Subcutaneous abdominal adipose tissue (tissue), 5 donors: ENCODE measurements at regions not wholly inside any gene's neighbourhood (a gene's known extent, or its start where the extent isn't known, plus 50 kb on each side); places are given as distances from the start of the nearest gene placed in this dataset.

ENCODE experiments used
- H3K27ac ChIP-seq: one replicate; pipeline ENCODE4 v1.7.0; 2013; ENCODE audit warnings: low read depth, mild to moderate bottlenecking, inconsistent platforms, low read length, moderate library complexity
- H3K27me3 ChIP-seq, 5 donors: one replicate each; pipeline ENCODE4 v1.7.0; 2013; ENCODE audit warnings: low read length in 5 of 5, inconsistent platforms in 1 of 5; ENCODE audit not compliant: control insufficient read depth in 5 of 5, insufficient read depth in 4 of 5
- H3K36me3 ChIP-seq, 5 donors: one replicate each; pipeline ENCODE4 v1.7.0; 2013; ENCODE audit warnings: low read length in 5 of 5; ENCODE audit not compliant: control insufficient read depth in 5 of 5, insufficient read depth in 5 of 5
- H3K4me1 ChIP-seq, 5 donors: one replicate each; pipeline ENCODE4 v1.7.0; 2013; ENCODE audit warnings: low read length in 5 of 5, mild to moderate bottlenecking in 3 of 5, moderate library complexity in 1 of 5; ENCODE audit not compliant: control insufficient read depth in 5 of 5, insufficient read depth in 5 of 5
- H3K4me3 ChIP-seq, 5 donors: one replicate each; pipeline ENCODE4 v1.7.0; 2013; ENCODE audit warnings: low read length in 5 of 5, low read depth in 1 of 5
- H3K9ac ChIP-seq, 5 donors: one replicate each; pipeline ENCODE4 v1.7.0; 2013; ENCODE audit warnings: low read length in 5 of 5, mild to moderate bottlenecking in 4 of 5, moderate library complexity in 3 of 5
- H3K9me3 ChIP-seq, 5 donors: one replicate each; pipeline ENCODE4 v1.7.0; 2013; ENCODE audit warnings: low read length in 5 of 5; ENCODE audit not compliant: control insufficient read depth in 5 of 5
- donor health status: healthy.
- donor health status: healthy.
- donor health status: healthy.
- donor health status: healthy.
- donor health status: healthy.

- H3K36me3 ChIP-seq: no peaks in the 10 kb centered on the region
- no peaks in the 10 kb centered on the region for H3K9me3 ChIP-seq
- no peak overlapping the region for H3K27ac ChIP-seq
- H3K4me3 ChIP-seq: no peak overlapping the region
- H3K27me3 ChIP-seq: no peaks in the 10 kb centered on the region
- H3K9ac ChIP-seq: no peak overlapping the region
- H3K4me1 ChIP-seq: peaks cover 0 to 4% (median 0%) of the 10 kb centered on the region in 5 donors
Measured at GRCh38 chr5:53335115-53335514, 145.3 kb upstream of the FST start.

- Histone ChIP-seq H3K36me3 (no peaks in the 10 kb centered on the region), H3K4me3 (no peak overlapping the region), H3K4me1 (peaks cover 0 to 4% (median 0%) of the 10 kb centered on the region in 5 donors), H3K27me3 (no peaks in the 10 kb centered on the region), H3K9me3 (no peaks in the 10 kb centered on the region), H3K9ac (no peak overlapping the region), H3K27ac (no peak overlapping the region)
Measured at GRCh38 chr5:53337827-53338226, 142.6 kb upstream of the FST start.

- Histone ChIP-seq H3K27ac (no peak overlapping the region), H3K9ac (no peak overlapping the region), H3K4me3 (no peak overlapping the region), H3K36me3 (no peaks in the 10 kb centered on the region), H3K27me3 (no peaks in the 10 kb centered on the region), H3K4me1 (no peaks in the 10 kb centered on the region), H3K9me3 (peaks cover 0 to 2% (median 0%) of the 10 kb centered on the region in 5 donors)
Measured at GRCh38 chr5:53338971-53339370, 141.5 kb upstream of the FST start.

GRCh38 chr5:53339962-53340540, 140.4 kb upstream of the FST start:
- Histone ChIP-seq H3K27me3 (no peaks in the 10 kb centered on the region), H3K4me1 (no peaks in the 10 kb centered on the region), H3K9me3 (peaks cover 0 to 3% (median 0%) of the 10 kb centered on the region in 5 donors), H3K4me3 (no peak overlapping the region), H3K36me3 (no peaks in the 10 kb centered on the region), H3K9ac (no peak overlapping the region), H3K27ac (no peak overlapping the region)

- H3K27ac ChIP-seq: no peak overlapping the region
- H3K4me1 ChIP-seq: no peaks in the 10 kb centered on the region
- H3K9ac ChIP-seq: no peak overlapping the region
- no peak overlapping the region for H3K4me3 ChIP-seq
- no peaks in the 10 kb centered on the region for H3K27me3 ChIP-seq
- H3K36me3 ChIP-seq: no peaks in the 10 kb centered on the region
- H3K9me3 ChIP-seq: peaks cover 0 to 3% (median 0%) of the 10 kb centered on the region in 5 donors
Measured at GRCh38 chr5:53340956-53341750, 139.3 kb upstream of the FST start.

- Histone ChIP-seq H3K9ac (no peak overlapping the region), H3K4me1 (no peaks in the 10 kb centered on the region), H3K36me3 (no peaks in the 10 kb centered on the region), H3K9me3 (peaks cover 0 to 3% (median 0%) of the 10 kb centered on the region in 5 donors), H3K27me3 (no peaks in the 10 kb centered on the region), H3K4me3 (no peak overlapping the region), H3K27ac (no peak overlapping the region)
Measured at GRCh38 chr5:53342236-53342635, 138.2 kb upstream of the FST start.

- H3K27me3 ChIP-seq: no peaks in the 10 kb centered on the region
- H3K27ac ChIP-seq: no peak overlapping the region
Measured at GRCh38 chr5:53343187-53343586, 137.2 kb upstream of the FST start.

GRCh38 chr5:53350368-53350767, 130.1 kb upstream of the FST start:
- Histone ChIP-seq H3K27me3 (no peaks in the 10 kb centered on the region), H3K36me3 (no peaks in the 10 kb centered on the region), H3K9me3 (no peaks in the 10 kb centered on the region), H3K4me3 (no peak overlapping the region), H3K4me1 (no peaks in the 10 kb centered on the region), H3K27ac (no peak overlapping the region), H3K9ac (no peak overlapping the region)

More at GRCh38 chr5:53343187-53343586, 137.2 kb upstream of the FST start:
- H3K36me3 ChIP-seq: no peaks in the 10 kb centered on the region
- no peak overlapping the region for H3K4me3 ChIP-seq
- no peaks in the 10 kb centered on the region for H3K4me1 ChIP-seq
- no peak overlapping the region for H3K9ac ChIP-seq
- peaks cover 0 to 3% (median 0%) of the 10 kb centered on the region in 5 donors for H3K9me3 ChIP-seq

GRCh38 chr5:53350991-53351770, 129.2 kb upstream of the FST start:
- Histone ChIP-seq H3K4me3 (no peak overlapping the region), H3K9ac (no peak overlapping the region), H3K9me3 (no peaks in the 10 kb centered on the region), H3K4me1 (no peaks in the 10 kb centered on the region), H3K27ac (no peak overlapping the region), H3K27me3 (no peaks in the 10 kb centered on the region), H3K36me3 (no peaks in the 10 kb centered on the region)

GRCh38 chr5:53355316-53355715, 125.1 kb upstream of the FST start:
- Histone ChIP-seq H3K9me3 (no peaks in the 10 kb centered on the region), H3K27me3 (no peaks in the 10 kb centered on the region), H3K36me3 (no peaks in the 10 kb centered on the region), H3K4me3 (no peak overlapping the region), H3K27ac (no peak overlapping the region), H3K4me1 (no peaks in the 10 kb centered on the region), H3K9ac (no peak overlapping the region)
